OCI-LY1 (cell line): ENCODE measurements at regions not wholly inside any gene's neighbourhood (a gene's known extent, or its start where the extent isn't known, plus 50 kb on each side); places are given as distances from the start of the nearest gene placed in this dataset.

Experiments
- H2AFZ ChIP-seq: fragments of 200-600 bp; sonication (generic), shearing (Covaris generic); 2 replicates; pipeline ENCODE4 v1.6.0; 2014; ENCODE audit warnings: antibody characterized with exemption, mild to moderate bottlenecking, low read length
- H3F3A ChIP-seq: fragments of 200-600 bp; sonication (generic), shearing (Covaris generic); 2 replicates; pipeline ENCODE4 v1.6.0; 2014; ENCODE audit warnings: mild to moderate bottlenecking, antibody characterized with exemption, low read length, moderate library complexity; ENCODE audit not compliant: insufficient read depth
- H3K27ac ChIP-seq: fragments of 200-600 bp; sonication (generic); 2 replicates; pipeline ENCODE4 v1.5.1; 2014; ENCODE audit warnings: low read length, mixed run types, mild to moderate bottlenecking, low read depth; ENCODE audit not compliant: poor library complexity, severe bottlenecking
- H3K27me3 ChIP-seq: fragments of 200-600 bp; sonication (generic); 2 replicates; pipeline ENCODE4 v1.6.0; 2014; ENCODE audit warnings: antibody characterized with exemption, mild to moderate bottlenecking, low read length, moderate library complexity; ENCODE audit not compliant: insufficient read depth
- H3K36me3 ChIP-seq: fragments of 200-600 bp; sonication (generic); 2 replicates; pipeline ENCODE4 v1.6.1; 2014; ENCODE audit warnings: mild to moderate bottlenecking, antibody characterized with exemption, low read length, moderate library complexity, mixed read lengths; ENCODE audit not compliant: insufficient read depth
- H3K4me1 ChIP-seq: fragments of 200-600 bp; sonication (generic); 2 replicates; pipeline ENCODE4 v1.5.1; 2014; ENCODE audit warnings: mild to moderate bottlenecking, low read length, moderate library complexity; ENCODE audit not compliant: insufficient read depth, severe bottlenecking
- H3K4me2 ChIP-seq: fragments of 200-600 bp; sonication (generic), shearing (Covaris generic); 2 replicates; pipeline ENCODE4 v1.6.1; 2014; ENCODE audit warnings: low read length
- H3K4me3 ChIP-seq: fragments of 200-600 bp; sonication (generic); 2 replicates; pipeline ENCODE4 v1.5.1; 2014; ENCODE audit warnings: low read length, low read depth, mild to moderate bottlenecking, mixed read lengths; ENCODE audit not compliant: poor library complexity, severe bottlenecking
- H3K79me2 ChIP-seq: fragments of 200-600 bp; shearing (Covaris generic); 2 replicates; pipeline ENCODE4 v1.6.1; 2016; ENCODE audit warnings: mixed run types, low read length, mixed read lengths; ENCODE audit not compliant: insufficient read depth
- H3K9ac ChIP-seq: fragments of 200-600 bp; sonication (generic), shearing (Covaris generic); 2 replicates; pipeline ENCODE4 v1.6.1; 2014; ENCODE audit warnings: mild to moderate bottlenecking, low read length, mixed read lengths
- H3K9me2 ChIP-seq: fragments of 200-600 bp; sonication (generic), shearing (Covaris generic); 2 replicates; pipeline ENCODE4 v1.6.1; 2014; ENCODE audit warnings: low read depth, mild to moderate bottlenecking, low read length, mixed read lengths
- H3K9me3 ChIP-seq: fragments of 200-600 bp; shearing (Covaris generic); 2 replicates; pipeline ENCODE4 v1.6.1; 2014; ENCODE audit warnings: low read length, mixed read lengths
- H4K20me1 ChIP-seq: fragments of 200-600 bp; sonication (generic), shearing (Covaris generic); 2 replicates; pipeline ENCODE4 v1.6.0; 2016; ENCODE audit warnings: mild to moderate bottlenecking, low read length; ENCODE audit not compliant: insufficient read depth
- CTCF ChIP-seq: fragments of 200-600 bp; sonication (generic), shearing (Covaris generic); IDR thresholded peaks from 2 replicates; pipeline ENCODE4 v1.5.1; 2017; ENCODE audit warnings: mild to moderate bottlenecking, antibody characterized with exemption, low read length, moderate library complexity, mixed read lengths
- EZH2 ChIP-seq: fragments of 200-600 bp; sonication (generic), shearing (Covaris generic); IDR thresholded peaks from 2 replicates; pipeline ENCODE4 v1.8.0; 2017; ENCODE audit warnings: borderline replicate concordance, mixed run types, mild to moderate bottlenecking, antibody characterized with exemption, low read length, moderate library complexity, mixed read lengths

GRCh38 chr3:177514611-177515499 lies 317.6 kb upstream of the TBL1XR1 start:
- H3K79me2 ChIP-seq, result no peaks in the 10 kb centered on the region
- no peak overlapping the region for H3K27ac ChIP-seq
- TF ChIP-seq EZH2 (no peak), CTCF (no peak)
- no peak overlapping the region for H3K4me2 ChIP-seq
- no peaks in the 10 kb centered on the region for H3K4me1 ChIP-seq
- no peak overlapping the region for H2AFZ ChIP-seq
- H3K27me3 ChIP-seq, result no peaks in the 10 kb centered on the region
- H3K9ac ChIP-seq, result no peak overlapping the region
- no peaks in the 10 kb centered on the region for H4K20me1 ChIP-seq
- H3K9me2 ChIP-seq, result no peaks in the 10 kb centered on the region
- no peaks in the 10 kb centered on the region for H3K36me3 ChIP-seq
- H3K9me3 ChIP-seq, result no peaks in the 10 kb centered on the region
- no peaks in the 10 kb centered on the region for H3F3A ChIP-seq
- H3K4me3 ChIP-seq, result no peak overlapping the region

- Histone ChIP-seq H3K4me3 (no peak overlapping the region), H3K9me3 (no peaks in the 10 kb centered on the region), H3K27me3 (no peaks in the 10 kb centered on the region), H3K36me3 (no peaks in the 10 kb centered on the region), H3F3A (no peaks in the 10 kb centered on the region), H3K79me2 (no peaks in the 10 kb centered on the region), H3K4me2 (no peak overlapping the region), H4K20me1 (no peaks in the 10 kb centered on the region), H3K9ac (no peak overlapping the region), H3K9me2 (no peaks in the 10 kb centered on the region), H2AFZ (no peak overlapping the region), H3K4me1 (no peaks in the 10 kb centered on the region), H3K27ac (no peak overlapping the region)
- no peak for TF ChIP-seq EZH2
- TF ChIP-seq CTCF, result no peak
Observed at GRCh38 chr3:177515786-177516157, 318.5 kb upstream of the TBL1XR1 start.

- H3K9ac ChIP-seq, result no peak overlapping the region
- no peaks in the 10 kb centered on the region for H3K36me3 ChIP-seq
- no peaks in the 10 kb centered on the region for H3K9me3 ChIP-seq
- H3K27ac ChIP-seq, result no peak overlapping the region
- no peaks in the 10 kb centered on the region for H3K79me2 ChIP-seq
- no peaks in the 10 kb centered on the region for H3K27me3 ChIP-seq
- TF ChIP-seq EZH2, result no peak
- TF ChIP-seq CTCF, result no peak
- no peak overlapping the region for H2AFZ ChIP-seq
- no peaks in the 10 kb centered on the region for H3K9me2 ChIP-seq
- H4K20me1 ChIP-seq, result no peaks in the 10 kb centered on the region
- H3K4me2 ChIP-seq, result no peak overlapping the region
- no peaks in the 10 kb centered on the region for H3F3A ChIP-seq
- H3K4me1 ChIP-seq, result no peaks in the 10 kb centered on the region
- no peak overlapping the region for H3K4me3 ChIP-seq
Observed at GRCh38 chr3:177516158-177517011, 319.1 kb upstream of the TBL1XR1 start.
